Renal cortical epithelial cell (primary cell): ENCODE measurements at regions not wholly inside any gene's neighbourhood (a gene's known extent, or its start where the extent isn't known, plus 50 kb on each side); places are given as distances from the start of the nearest gene placed in this dataset.
A peak's percentile ranks its signal among the peaks of the same experiment; 100 is the strongest.

Experiments
- DNase-seq: peaks from one replicate; pipeline ENCODE4 v3.0.0-alpha.2; 2011; ENCODE audit warnings: low read depth

DNA sequence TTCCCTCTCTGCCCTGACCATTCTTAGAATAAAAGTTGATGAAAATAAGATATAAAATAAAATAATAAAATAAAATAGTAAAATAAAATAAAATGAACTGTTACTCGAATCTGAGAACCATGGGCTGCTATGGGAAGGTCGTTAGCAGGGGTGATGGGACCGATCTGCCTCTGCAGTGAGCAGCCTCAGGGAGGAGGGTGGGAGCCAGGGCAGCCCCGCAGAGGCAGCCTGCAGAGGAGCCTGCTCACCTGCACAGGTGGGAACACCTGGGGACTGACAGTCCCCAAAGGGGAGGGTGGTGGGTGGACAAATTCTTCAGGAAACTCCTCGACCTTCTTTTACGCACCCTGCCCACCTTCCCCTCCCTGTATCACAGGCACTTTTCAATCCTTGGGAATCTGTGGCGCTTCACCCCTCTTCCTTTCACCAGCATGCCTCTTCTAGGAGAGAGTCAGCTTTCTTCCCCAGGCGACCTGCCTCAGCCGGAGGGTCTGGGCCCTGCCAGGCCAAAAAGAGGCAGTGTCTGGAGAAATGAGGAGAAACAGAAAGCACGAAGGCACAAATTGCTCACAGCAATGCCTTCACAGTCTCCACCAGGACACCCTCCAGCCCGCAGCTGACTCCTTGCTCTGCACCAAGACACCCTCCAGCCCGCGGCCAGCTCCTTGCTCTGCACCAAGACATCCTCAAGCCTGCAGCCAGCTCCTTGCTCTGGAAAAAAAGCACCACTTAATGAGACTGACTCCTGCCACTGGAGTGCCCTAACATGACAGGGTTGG, 368.4 kb upstream of the SHH start:
- no peak for DNase-seq

DNA sequence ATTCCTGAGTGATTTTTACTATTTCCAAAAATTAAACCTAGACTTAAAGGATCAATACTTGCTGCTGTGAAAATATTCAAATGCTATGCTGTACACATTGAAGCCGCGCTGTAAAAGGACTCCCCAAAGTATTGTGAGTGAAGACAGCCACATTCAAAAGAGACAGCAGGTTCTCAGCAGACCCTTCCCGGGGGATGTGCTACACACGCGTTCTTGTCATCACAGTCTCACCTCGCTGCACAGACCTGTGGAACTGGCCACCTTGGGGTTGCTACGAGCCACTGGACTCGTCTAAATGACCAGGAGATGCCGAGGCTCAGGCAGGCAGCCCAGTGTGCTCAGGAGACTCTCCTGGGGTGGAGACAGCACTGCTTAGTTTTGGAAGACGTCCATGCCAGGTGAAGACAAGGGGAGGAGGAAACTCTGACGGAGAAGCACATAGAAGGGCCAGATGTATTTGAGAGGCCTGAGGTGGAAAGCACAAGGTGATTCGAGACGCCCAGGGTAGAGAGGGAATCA, 367.7 kb upstream of the SHH start:
- DNase-seq: no peak

DNA sequence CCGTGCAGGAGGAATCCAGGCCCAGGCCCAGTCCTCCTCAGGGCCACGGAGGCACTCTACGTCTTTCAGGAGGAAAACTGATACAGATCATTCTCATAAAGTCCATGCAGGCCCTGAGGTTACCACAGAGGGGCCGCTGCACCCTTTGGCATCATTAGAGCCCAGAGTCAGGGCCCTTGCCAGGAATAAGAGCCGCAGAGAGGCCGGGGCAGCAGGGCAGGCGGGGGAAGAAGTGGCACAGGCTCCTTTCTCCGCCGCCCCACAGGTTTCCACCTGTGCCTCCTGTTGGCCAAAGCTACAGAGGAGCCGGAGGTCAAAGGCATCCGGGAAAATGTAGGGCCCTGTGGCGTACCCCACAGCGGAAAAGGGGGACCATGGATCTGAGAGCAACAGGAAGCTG, 366.6 kb upstream of the SHH start:
- no peak for DNase-seq

DNA sequence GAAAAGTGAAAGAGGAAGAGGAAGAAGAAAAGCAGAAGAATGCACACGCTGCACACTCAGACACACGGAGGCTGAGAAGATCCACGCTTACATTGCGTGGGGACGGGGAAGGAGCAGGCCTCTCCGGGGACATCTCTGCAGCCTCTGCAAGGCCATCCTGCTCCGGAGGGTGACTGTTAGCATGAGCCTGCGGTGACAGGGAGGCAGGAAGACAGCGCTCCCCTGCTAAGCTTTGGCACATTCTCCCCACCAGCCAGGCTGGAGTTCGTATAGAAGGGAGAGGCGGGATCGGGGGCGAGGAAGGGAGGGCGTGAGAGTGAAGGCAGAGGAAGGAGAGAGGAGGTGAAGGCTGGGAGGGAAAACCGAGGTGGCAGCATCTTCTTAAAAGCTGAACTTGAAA, 366.0 kb upstream of the SHH start:
- no peak for DNase-seq

DNA sequence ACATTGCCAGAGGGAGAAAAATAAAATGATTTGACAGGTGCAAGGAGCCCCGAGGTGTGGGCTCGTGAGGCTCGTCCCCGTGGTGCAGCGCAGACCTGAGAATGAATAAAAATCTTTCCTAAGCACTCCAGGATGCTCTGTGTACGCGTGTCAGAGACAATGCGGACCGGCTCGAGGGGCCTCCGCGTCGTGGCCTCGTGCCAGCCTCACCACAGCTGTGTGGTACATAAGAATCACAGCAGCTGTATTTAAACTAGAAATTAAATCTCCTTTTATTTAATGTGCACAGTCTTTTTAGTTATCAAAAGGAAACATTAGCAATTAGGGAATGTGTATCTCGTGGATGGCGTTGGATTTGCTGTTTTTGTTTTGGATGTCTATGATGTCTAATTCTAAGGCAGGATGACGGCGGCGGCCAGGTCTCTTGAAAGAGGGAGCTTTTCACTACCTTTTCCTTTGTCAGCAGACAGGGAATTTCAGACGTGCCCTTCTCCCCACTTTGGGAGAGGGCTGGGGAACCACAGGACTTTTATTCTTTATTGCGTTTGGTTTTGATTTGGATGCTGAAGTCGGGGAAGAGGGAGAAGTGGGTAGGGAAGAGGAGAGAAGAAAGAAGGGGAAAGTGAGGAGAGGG, 365.3 kb upstream of the SHH start:
- DNase-seq: no peak

DNA sequence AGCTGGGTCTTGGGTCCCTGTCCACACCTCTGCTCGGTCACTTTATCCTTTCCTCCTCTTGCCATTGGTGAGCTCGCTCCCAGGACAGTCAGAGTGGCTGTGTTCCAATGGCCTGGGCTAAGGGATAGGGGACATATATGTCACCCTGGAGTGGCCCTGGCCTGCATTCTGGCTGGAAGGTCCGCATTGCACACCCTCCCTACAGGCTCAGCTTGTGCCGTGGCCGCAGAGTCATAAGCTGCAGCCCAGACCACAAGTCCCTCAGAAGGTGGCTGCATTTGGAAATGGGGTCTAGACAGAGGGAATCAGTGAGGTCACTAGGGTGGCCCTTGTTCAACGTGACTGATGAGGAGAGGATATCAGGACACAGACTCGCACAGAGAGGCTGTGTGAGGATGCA, 363.8 kb upstream of the SHH start:
- no peak for DNase-seq

DNA sequence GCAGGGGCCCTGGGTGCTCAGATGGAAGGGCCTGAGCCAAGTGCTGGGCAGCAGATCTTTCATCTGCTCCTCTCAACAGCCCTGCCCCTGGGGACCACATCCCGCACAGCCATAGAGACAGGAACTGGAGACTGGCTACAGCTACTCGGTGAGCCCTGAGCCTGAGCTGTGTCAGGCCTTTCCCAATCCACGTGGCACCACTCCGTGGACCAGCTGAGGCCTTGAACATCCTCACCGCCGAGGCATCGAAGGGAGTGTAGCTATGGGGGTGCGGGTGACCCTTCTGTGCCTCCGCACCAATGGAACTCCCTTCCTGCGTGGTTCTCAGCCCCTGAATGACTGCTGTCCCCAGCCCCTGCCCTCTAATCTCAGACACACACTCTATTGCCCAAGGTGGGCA, 362.7 kb upstream of the SHH start:
- DNase-seq: no peak

DNA sequence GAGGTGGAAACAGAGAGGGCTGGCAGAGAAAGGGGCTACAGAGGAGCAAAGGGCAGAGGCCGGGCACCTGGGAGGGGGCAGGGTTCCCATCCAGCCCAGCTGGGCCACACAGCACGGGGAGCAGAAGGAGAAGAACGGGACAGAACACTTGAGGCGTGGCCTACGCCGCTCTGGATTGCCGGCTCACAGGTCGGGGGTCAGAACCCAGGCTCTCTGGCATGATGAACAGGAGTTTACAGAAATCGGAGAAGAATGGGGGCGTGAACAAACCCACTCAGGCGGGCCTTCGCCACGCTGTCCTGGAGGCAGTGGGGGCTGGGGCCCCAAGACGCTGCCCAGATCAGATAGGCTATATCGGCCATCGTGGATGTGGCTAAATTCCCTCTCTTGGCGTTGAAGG, 362.2 kb upstream of the SHH start:
- DNase-seq: no peak

DNA sequence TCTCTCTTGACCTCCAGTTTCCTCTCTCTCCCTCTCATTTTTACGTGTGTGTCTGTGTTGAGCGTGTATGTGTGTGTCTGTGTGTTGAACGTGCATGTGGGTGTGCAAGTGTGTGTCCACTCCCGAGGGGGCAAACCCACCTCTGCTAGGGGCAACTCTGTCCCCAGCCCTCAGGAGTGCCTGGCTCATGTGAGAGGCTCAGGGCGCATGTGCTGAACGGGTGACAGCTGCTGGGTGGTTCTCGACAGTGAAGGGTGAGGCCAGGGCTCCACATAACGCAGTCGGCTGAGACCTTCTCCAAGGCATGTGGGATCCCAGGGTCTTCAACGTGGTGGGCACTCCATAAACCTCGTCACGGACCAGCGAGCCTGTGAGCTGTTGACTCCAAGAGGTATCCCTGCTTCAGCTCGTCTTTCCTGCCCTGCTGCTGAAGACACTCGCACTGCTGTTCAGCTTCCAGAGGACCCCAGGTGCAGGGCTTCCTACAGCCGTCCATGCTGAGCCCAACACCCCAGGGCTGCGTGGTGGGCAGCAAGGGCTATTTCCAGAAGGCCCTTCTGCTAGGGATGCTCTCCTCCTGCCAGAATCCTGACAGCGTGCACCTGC, 361.6 kb upstream of the SHH start:
- DNase-seq: no peak

DNA sequence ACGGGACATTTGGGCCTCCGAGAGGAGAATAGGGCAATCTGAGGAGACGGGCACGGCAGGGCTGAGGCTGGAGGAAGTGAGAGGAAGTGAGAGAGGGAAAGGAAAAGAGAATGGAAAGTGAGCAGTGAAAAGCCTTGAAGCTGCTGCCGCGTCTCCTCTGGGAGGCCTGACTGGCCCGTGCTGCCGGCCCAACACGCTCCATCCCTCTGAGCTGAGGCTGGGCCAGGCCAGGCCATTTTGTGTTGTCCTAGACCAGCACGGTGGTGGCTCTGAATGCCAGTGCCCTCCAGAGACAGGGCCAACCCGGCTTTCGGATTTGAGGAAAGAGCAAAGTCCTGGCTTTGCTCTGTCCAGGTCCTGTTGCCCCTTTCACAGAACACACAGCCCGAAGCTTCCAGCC, 361.1 kb upstream of the SHH start:
- no peak for DNase-seq

DNA sequence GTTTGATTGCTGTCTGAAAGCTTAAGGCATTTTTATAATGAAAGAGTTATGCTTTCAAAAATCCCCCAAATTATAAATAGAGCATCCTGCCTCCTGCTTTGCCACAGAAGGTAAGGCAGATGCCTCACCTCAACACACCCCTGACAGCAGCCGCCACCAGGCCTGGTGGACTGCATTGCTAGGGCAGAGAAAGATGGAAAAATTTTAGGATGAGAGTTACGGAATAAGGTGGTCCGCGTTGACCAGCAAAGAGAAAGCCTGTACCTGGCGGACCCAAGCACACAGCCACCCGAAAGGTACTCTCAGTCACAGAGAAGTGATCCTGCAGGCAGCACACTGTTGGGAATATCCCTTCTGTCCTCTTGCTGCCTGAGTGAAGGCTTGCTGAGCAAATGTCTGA, 360.4 kb upstream of the SHH start:
- no peak for DNase-seq

DNA sequence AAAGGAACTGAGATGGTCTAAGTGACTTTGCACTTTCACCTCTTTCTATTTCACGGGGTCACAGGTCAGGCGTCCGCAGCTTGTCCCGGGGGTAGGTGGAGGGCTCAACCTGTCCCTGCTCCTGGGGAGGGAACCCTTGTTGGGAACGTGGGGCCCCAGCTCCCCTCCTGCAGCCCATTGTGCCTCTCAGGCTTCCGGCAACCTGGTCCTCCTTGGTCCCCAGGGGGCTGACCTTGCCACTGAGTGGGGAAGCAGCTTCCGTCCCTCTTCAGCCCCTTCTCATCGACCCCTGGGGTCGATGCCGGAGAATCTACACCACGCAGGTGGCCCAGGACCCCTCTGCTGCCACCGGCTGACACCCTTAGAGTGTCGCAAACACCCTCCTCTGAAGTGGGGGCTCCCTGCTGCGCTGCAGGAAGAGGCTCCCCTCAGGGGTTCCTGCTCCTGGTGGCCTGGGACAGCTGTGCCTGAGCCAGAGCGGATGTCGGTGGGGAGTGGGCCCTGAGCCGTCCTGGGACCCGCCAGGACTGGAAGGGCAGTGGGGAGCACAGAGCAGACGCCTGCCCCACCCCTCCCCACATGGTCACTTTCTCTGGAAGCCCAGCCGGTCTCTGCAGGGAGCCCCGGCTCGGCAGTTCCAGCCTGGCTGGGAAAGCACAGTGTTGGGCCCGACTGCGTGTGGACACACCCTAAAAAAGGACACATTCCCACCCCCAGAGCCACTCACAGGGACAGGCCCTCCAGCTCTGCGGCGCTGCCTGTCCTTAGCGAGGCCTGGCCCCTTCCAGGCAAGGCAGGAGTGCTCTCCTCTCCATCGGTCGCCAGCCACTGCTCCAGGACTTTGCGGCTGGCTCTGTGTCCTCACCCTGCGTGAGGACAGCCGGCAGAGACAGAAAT, 357.5 kb upstream of the SHH start:
- DNase-seq: no peak

DNA sequence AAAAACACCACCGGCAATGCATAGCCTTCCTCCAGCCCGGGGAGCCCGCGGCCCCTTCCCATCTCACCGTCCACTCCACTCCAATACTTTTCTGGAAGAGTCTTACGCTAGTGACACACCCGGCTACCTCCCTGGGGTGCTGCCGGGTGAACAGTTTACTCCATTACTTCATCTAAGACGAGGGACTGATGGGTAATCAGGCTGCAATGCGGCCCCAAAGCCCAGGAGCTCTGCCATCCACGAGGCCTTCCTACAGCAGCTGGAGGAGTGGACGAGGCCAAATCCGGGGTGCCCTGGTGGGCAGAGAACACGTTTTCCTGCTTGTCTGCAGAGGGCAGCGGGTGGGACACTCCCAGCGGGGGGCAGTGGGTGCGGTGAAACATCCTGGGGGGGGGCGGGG, 356.2 kb upstream of the SHH start:
- no peak for DNase-seq

DNA sequence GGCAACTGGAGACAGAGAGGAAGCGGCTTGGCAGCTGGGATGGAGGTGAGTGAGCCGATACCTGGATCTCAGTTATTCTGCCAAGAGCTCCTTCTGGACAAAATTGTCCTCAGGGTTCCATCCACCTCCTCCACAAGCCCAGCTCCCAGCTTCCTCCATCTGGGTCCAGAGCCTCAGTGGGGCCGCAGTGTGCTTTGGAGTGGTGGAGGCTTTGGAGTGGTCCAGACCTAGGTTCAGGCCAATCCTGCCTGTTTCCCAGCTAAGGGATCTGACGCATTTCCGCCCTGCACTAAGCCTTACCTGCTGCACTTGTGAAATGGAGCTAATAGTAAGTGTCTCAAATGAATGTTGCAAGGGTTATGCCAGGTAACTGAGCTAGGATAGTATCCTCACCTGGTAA, 355.7 kb upstream of the SHH start:
- DNase-seq: no peak

DNA sequence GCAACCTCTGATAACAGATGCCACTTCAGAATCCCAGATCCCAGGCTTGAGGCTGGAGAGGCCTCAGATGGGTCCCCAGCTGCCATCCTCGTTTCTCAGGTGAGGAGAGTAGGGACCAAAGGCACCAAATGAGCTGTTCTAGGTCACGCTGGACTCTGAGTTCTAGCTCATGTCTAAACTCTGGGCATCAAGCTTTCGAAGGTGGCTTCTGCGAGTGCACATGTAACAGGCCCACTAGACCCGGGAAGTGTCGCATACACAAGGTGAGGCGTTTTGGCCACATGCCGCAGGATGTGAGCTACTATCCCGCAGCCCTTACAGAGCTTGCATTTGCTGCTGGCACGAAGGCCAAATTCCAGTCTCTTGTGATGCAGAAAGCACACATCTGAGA, 355.1 kb upstream of the SHH start:
- DNase-seq: no peak

DNA sequence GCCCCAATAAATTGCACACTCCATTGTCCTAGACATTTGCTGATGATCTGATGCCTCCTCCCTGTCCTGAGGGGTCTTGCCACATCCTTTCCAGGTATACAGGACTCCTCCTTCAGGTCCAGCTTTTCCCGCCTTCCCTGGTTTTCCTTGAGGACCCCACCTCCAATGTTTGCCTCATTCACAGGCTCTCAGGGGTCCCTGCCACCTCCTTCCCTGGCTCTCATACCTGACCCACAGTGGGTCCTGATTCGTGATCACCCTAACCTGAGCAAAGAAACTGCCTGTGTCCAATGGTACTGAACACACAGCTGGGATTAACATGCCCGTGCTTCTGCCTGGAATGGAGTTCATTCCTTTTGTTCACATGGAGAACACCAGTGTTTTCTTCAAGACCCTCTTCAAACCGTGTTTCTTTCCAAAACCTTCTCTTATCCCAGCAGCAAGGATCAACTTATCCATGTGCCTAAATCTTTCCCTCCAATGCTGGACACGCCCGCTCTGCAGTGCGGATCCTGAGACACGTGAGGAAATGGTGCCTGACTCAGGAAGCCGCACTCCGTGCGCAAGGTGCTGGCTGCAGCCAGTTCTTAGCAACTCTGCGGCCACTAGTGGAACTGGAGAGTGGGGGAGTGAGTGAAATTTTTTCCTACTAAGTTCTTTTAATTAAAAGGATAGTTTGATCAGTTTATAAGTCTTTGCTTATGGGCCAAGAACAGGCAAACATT, 354.6 kb upstream of the SHH start:
- DNase-seq: no peak

DNA sequence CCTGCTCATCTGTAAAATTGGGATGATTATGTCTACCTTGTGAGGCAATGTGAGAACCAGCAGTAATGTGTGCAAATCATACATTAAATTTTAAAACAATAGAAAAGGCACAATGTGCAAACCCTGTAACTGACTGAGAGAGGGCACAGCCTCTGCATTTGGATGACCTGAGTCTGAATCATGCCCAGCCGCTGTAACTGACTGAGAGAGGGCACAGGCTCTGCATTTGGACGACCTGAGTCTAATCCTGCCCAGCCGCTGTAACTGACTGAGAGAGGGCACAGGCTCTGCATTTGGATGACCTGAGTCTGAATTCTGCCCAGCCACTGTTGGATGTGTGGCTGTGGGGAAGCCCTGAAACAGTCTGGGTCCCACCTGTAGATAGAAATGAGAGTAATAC, 351.5 kb upstream of the SHH start:
- no peak for DNase-seq

DNA sequence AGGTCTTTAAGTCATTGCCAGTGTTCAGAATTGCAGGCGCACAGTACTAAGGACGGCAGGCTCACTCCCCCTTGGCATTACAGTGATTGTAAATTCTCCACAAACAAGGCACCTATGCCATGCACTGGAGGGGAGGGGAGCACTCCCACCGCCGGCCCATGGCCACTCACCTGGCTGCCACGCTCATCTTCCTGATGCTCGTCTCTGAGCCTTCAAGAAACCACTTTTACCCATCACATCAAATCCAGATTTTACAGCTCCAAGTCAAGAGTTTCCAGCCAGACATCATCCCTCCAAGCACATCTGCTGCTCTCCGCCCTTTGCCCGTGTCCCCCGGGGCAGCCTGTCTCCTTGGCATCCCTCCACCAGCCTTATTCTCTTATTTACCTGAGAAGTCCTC, 350.2 kb upstream of the SHH start:
- no peak for DNase-seq

DNA sequence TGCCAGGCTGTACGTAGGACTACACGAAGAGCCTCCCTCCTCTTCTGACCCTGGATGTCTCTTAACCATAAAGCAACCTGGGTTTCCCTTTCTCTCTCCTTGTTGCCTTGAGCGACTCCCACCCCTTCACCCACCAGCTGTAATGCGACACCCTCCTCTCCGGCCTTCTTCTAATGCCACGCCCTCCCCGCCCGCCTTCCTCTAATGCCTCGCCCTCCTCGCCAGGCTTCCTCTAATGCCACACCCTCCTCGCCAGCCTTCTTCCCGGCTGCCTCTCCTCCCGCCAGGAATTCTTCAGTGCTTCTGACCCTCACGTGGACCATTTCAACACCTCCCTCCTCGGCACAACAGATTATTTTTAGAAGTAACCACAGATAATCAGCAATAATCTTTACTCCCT, 348.5 kb upstream of the SHH start:
- peak; percentile 8 for DNase-seq

DNA sequence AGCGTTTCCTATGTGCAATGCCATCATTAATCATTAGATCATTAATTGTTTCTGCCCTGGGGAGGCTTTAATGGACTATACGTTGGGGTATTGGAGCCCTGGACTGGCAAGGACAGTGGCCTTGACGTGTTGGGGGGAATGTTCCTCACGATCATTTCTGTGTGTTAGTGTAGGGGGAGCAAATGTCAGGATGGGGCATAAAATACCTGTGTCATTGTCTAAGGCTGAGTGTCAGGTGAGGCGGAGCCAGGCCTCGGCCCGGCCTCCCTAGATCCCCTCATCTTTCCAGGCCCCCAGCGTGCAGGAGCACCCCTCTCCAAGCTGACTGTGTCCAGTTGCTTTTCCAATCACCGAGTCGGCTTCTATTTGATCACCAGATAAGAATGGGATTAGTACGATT, 346.4 kb upstream of the SHH start:
- no peak for DNase-seq

DNA sequence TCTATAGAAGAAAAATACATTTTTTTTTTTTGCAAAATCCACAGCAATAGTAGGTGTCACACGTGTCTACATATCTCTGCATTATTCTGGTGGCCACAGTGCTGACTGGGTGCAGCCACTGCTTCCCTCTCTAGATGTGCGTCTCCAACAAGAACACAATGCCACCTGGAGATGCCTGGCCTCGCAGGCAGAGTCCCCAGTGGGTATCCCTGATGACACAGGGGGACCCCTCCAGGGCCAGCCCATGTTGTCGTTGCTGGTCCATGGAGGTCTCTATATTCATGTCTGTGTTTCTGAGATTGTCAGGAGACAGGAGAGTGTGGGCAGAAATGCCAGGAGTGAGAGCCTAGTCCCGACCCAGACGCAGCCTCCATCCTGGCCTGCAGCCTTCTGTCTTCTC, 345.9 kb upstream of the SHH start:
- DNase-seq: no peak
